ENCODE measurements at regions not wholly inside any gene's neighbourhood (a gene's known extent, or its start where the extent isn't known, plus 50 kb on each side); places are given as distances from the start of the nearest gene placed in this dataset.

GRCh38 chr2:116833052-116833451 lies 981.4 kb upstream of the DDX18 start:
- H3K27ac ChIP-seq, result no peak overlapping the region
- TF ChIP-seq ZFX (IDR thresholded peaks at IDR 0.05), result no peak
- TF ChIP-seq CTCF (conservative IDR thresholded peaks at IDR 0.05), result no peak

GRCh38 chr2:116842164-116842563 lies 972.3 kb upstream of the DDX18 start:
- TF ChIP-seq CTCF (conservative IDR thresholded peaks at IDR 0.05) (no peak), ZFX (IDR thresholded peaks at IDR 0.05) (no peak)
- H3K27ac ChIP-seq, result no peak overlapping the region

GRCh38 chr2:116859708-116860107 lies 954.8 kb upstream of the DDX18 start:
- TF ChIP-seq CTCF (conservative IDR thresholded peaks at IDR 0.05) (no peak), ZFX (IDR thresholded peaks at IDR 0.05) (no peak)
- no peak overlapping the region for H3K27ac ChIP-seq

- TF ChIP-seq ZFX (IDR thresholded peaks at IDR 0.05), result no peak
- no peak for TF ChIP-seq CTCF (conservative IDR thresholded peaks at IDR 0.05)
- H3K27ac ChIP-seq, result no peak overlapping the region
Observed at GRCh38 chr2:116874021-116874420, 940.5 kb upstream of the DDX18 start.

- TF ChIP-seq CTCF (conservative IDR thresholded peaks at IDR 0.05), result no peak
- no peak for TF ChIP-seq ZFX (IDR thresholded peaks at IDR 0.05)
- no peak overlapping the region for H3K27ac ChIP-seq
Observed at GRCh38 chr2:116877274-116877673, 937.2 kb upstream of the DDX18 start.

GRCh38 chr2:116877944-116878343 lies 936.5 kb upstream of the DDX18 start:
- TF ChIP-seq ZFX (IDR thresholded peaks at IDR 0.05) (no peak), CTCF (conservative IDR thresholded peaks at IDR 0.05) (no peak)
- no peak overlapping the region for H3K27ac ChIP-seq

GRCh38 chr2:116879650-116880160 lies 934.8 kb upstream of the DDX18 start:
- no peak for TF ChIP-seq ZFX (IDR thresholded peaks at IDR 0.05)
- no peak overlapping the region for H3K27ac ChIP-seq

GRCh38 chr2:116891191-116891590 lies 923.3 kb upstream of the DDX18 start:
- no peak for TF ChIP-seq ZFX (IDR thresholded peaks at IDR 0.05)
- no peak for TF ChIP-seq CTCF (conservative IDR thresholded peaks at IDR 0.05)

More at GRCh38 chr2:116891191-116891590, 923.3 kb upstream of the DDX18 start:
- no peak overlapping the region for H3K27ac ChIP-seq

Measured in C4-2B (cell line).